GM12872 (cell line): ENCODE measurements at regions not wholly inside any gene's neighbourhood (a gene's known extent, or its start where the extent isn't known, plus 50 kb on each side); places are given as distances from the start of the nearest gene placed in this dataset.
A peak's percentile ranks its signal among the peaks of the same experiment; 100 is the strongest.

Experiments
- CTCF ChIP-seq: IDR thresholded peaks from 3 replicates; pipeline ENCODE4 v1.5.1; 2011; ENCODE audit warnings: low read depth, mild to moderate bottlenecking, low read length, moderate library complexity; ENCODE audit not compliant: insufficient read depth

GRCh38 chr6:155599561-155599960, 143.9 kb upstream of the NOX3 start:
- no peak for TF ChIP-seq CTCF

- TF ChIP-seq CTCF = no peak
Measured at GRCh38 chr6:155599160-155599559, 143.5 kb upstream of the NOX3 start.

- TF ChIP-seq CTCF = peak; percentile 13; the same call in 1 of the 3 replicates
Measured at GRCh38 chr6:155595284-155595683, 139.6 kb upstream of the NOX3 start.

GRCh38 chr6:155591741-155592140, 136.1 kb upstream of the NOX3 start:
- no peak for TF ChIP-seq CTCF

- no peak for TF ChIP-seq CTCF
Measured at GRCh38 chr6:155589190-155589589, 133.6 kb upstream of the NOX3 start.

- no peak for TF ChIP-seq CTCF
Measured at GRCh38 chr6:155587817-155588216, 132.2 kb upstream of the NOX3 start.

- TF ChIP-seq CTCF = no peak
Measured at GRCh38 chr6:155586090-155586489, 130.5 kb upstream of the NOX3 start.

- no peak for TF ChIP-seq CTCF
Measured at GRCh38 chr6:155584006-155584405, 128.4 kb upstream of the NOX3 start.
